ENCODE measurements at regions not wholly inside any gene's neighbourhood (a gene's known extent, or its start where the extent isn't known, plus 50 kb on each side); places are given as distances from the start of the nearest gene placed in this dataset.
"Not testable (repeated sequence)": the region's sequence is repeated elsewhere in the genome, so short reads cannot be mapped to it uniquely, and the experiment has no call there.

GRCh38 chr2:35461406-35461805, 894.2 kb upstream of the CRIM1 start:
- DNase-seq (ENCODE audit: low read depth in 2 of 2), result no peak

GRCh38 chr2:35454966-35455638, 900.5 kb upstream of the CRIM1 start:
- peak in 1 of 2 donors; percentile 2 for DNase-seq (ENCODE audit: low read depth in 2 of 2)

- DNase-seq (ENCODE audit: low read depth in 2 of 2), result no peak
Measured at GRCh38 chr2:35447821-35448220, 907.8 kb upstream of the CRIM1 start.

- no peak for DNase-seq (ENCODE audit: low read depth in 2 of 2)
Measured at GRCh38 chr2:35447215-35447614, 908.4 kb upstream of the CRIM1 start.

DNA sequence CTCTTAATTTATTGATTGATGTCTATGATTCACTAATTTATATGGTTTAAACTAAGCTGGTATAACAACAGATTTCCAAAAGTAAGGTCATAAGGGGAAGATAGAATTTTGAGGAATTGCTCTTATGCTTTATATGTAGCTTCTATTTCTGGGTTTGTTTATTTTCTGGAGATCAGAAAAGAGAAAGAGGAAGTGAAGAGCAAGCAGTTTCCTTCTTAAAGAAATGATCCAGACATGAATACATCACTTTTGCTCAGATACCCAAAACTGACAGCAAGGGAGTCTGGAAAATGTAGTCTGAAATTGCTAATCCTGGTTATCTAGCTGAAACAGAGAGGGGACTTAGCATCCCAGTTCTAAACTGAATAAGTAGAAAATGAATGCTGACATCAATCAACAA, 912.5 kb upstream of the CRIM1 start:
- DNase-seq (ENCODE audit: low read depth in 2 of 2), result no peak

DNA sequence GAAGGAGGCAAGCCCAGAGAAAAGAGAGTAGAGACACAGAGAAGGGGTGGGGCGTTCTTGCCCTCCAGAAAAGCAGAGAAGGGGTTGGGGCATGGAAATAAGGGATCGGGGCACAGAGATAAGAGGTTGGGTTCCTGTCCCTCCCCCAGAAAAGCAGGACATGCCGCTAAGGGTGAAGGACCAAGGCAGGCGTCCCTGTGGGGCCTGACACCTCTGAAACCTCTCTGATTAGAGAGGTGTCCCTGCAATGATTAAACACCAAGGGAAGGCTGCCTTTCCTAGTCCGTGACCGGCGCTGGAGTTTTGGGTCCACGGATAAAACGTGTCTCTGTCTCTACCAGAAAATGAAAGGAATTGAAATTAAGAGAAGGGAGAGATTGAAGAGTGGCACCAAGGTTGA, 914.0 kb upstream of the CRIM1 start:
- not testable (repeated sequence) for DNase-seq (ENCODE audit: low read depth in 2 of 2)

GRCh38 chr2:35440308-35440707, 915.3 kb upstream of the CRIM1 start:
- DNase-seq (ENCODE audit: low read depth in 2 of 2), result not testable (repeated sequence)

DNA sequence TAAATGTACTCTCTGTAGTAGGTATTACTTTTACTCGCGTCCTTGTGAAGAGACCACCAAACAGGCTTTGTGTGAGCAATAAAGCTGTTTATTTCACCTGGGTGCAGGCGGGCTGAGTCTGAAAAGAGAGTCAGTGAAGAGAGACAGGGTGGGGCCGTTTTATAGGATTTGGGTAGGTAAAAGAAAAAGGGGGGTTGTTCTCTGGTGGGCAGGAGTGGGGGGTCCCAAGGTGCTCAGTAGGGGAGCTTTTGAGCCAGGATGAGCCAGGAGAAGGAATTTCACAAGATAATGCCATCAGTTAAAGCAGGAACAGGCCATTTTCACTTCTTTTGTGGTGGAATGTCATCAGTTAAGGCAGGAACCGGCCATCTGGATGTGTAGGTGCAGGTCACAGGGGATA, 918.7 kb upstream of the CRIM1 start:
- not testable (repeated sequence) for DNase-seq (ENCODE audit: low read depth in 2 of 2)

GRCh38 chr2:35428548-35428947, 927.0 kb upstream of the CRIM1 start:
- DNase-seq (ENCODE audit: low read depth in 2 of 2), result peak; percentile 43 to 46

DNA sequence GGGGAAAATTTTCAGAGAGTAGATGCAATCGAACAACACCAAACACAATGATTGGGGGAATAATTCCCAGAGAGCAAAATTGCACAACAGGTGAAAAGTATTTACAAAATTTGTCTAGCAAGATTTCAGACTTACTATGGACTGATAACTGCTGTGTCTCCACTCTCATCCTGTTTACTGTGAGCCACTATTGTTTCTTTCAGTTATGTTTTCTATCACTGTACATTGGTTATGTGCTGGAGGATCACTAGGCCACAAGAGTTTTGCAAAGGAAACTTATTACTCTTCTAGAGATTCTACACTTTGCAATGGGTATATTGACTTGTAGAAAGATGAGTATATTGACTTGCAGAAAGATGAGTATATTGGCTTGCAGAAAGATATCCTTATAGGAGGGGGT, 934.1 kb upstream of the CRIM1 start:
- no peak for DNase-seq (ENCODE audit: low read depth in 2 of 2)

GRCh38 chr2:35417293-35417692, 938.3 kb upstream of the CRIM1 start:
- DNase-seq (ENCODE audit: low read depth in 2 of 2), result no peak

- no peak for DNase-seq (ENCODE audit: low read depth in 2 of 2)
Measured at GRCh38 chr2:35416391-35417140, 939.0 kb upstream of the CRIM1 start.

GRCh38 chr2:35415942-35416341, 939.6 kb upstream of the CRIM1 start:
- DNase-seq (ENCODE audit: low read depth in 2 of 2), result no peak

- DNase-seq (ENCODE audit: low read depth in 2 of 2), result no peak
Measured at GRCh38 chr2:35415282-35415681, 940.3 kb upstream of the CRIM1 start.

- DNase-seq (ENCODE audit: low read depth in 2 of 2), result peak; percentile 62 to 77
Measured at GRCh38 chr2:35410431-35411061, 945.0 kb upstream of the CRIM1 start.

- no peak for DNase-seq (ENCODE audit: low read depth in 2 of 2)
Measured at GRCh38 chr2:35409762-35410161, 945.8 kb upstream of the CRIM1 start.

- no peak for DNase-seq (ENCODE audit: low read depth in 2 of 2)
Measured at GRCh38 chr2:35408320-35408719, 947.3 kb upstream of the CRIM1 start.

- no peak for DNase-seq (ENCODE audit: low read depth in 2 of 2)
Measured at GRCh38 chr2:35391736-35392442, 963.7 kb upstream of the CRIM1 start.

GRCh38 chr2:35378791-35379190, 976.8 kb upstream of the CRIM1 start:
- no peak for DNase-seq (ENCODE audit: low read depth in 2 of 2)

GRCh38 chr2:35374845-35375244, 980.7 kb upstream of the CRIM1 start:
- DNase-seq (ENCODE audit: low read depth in 2 of 2), result no peak

- no peak for DNase-seq (ENCODE audit: low read depth in 2 of 2)
Measured at GRCh38 chr2:35365859-35366258, 989.7 kb upstream of the CRIM1 start.

- DNase-seq (ENCODE audit: low read depth in 2 of 2), result no peak
Measured at GRCh38 chr2:35356332-35356731, 999.2 kb upstream of the CRIM1 start.

Data from lung microvascular endothelial cell (primary cell).